Endothelial cell of umbilical vein (primary cell): ENCODE measurements at regions not wholly inside any gene's neighbourhood (a gene's known extent, or its start where the extent isn't known, plus 50 kb on each side); places are given as distances from the start of the nearest gene placed in this dataset.

Experiments
- BruUV-seq: library from RNA; stranded (reverse); fragments of 400-500 nt; replicated peaks from 2 replicates; lab custom pipeline; 2021; lab: Mats Ljungman, UMichigan
- CTCF ChIA-PET: fragments of 300-600, 350-600 bp; sonication (Branson Sonifier 250); formaldehyde crosslinking; loops from one replicate; lab custom pipeline; 2021; ENCODE audit warnings: antibody characterized with exemption, inconsistent platforms; lab: Charles Lee
- POLR2A ChIA-PET: fragments of 300-600, 350-600 bp; sonication (Branson Sonifier 250); formaldehyde crosslinking; loops from one replicate; lab custom pipeline; 2021; ENCODE audit warnings: antibody characterized with exemption, inconsistent platforms; lab: Charles Lee
- DNase-seq: peaks from one replicate; pipeline ENCODE4 v3.0.0-alpha.2; 2011; ENCODE audit warnings: low read depth, low spot score
- FAIRE-seq: peaks from 2 replicates; lab custom pipeline; 2011; peaks lifted over from hg19 to GRCh38; lab: Jason Lieb, UNC
- H2AFZ ChIP-seq: 2 replicates; pipeline ENCODE4 v1.6.0; 2012; ENCODE audit warnings: low read depth, low read length, control low read depth, inconsistent platforms
- H3K27ac ChIP-seq: 2 replicates; pipeline ENCODE4 v1.5.1; 2011; ENCODE audit warnings: low read depth, mild to moderate bottlenecking, control low read depth, low read length, moderate library complexity; ENCODE audit not compliant: insufficient read depth
- H3K27me3 ChIP-seq, 2 experiments: 2 replicates each; pipeline versions ENCODE4 v1.6.0 to v1.6.1; 2011; ENCODE audit warnings: low read length in 2 of 2, mixed read lengths in 1 of 2; ENCODE audit not compliant: control insufficient read depth in 2 of 2, insufficient read depth in 2 of 2
- H3K36me3 ChIP-seq, 2 experiments: 2 replicates in 1 of 2; 3 replicates in 1 of 2; pipeline ENCODE4 v1.5.1; 2011; ENCODE audit warnings: low read length in 2 of 2, mild to moderate bottlenecking in 1 of 2, moderate library complexity in 1 of 2; ENCODE audit not compliant: control insufficient read depth in 2 of 2, insufficient read depth in 2 of 2; ENCODE audit errors: extremely low read depth in 1 of 2
- H3K4me1 ChIP-seq: 3 replicates; pipeline ENCODE4 v1.5.1; 2011; ENCODE audit warnings: mild to moderate bottlenecking, low read length; ENCODE audit not compliant: control insufficient read depth, insufficient read depth; ENCODE audit errors: extremely low read depth
- H3K4me2 ChIP-seq: 2 replicates; pipeline ENCODE4 v1.6.1; 2011; ENCODE audit warnings: low read length, control low read depth, mixed read lengths; ENCODE audit not compliant: insufficient read depth
- H3K4me3 ChIP-seq, 3 experiments: fragments of 200-600 bp in 1 of 3; sonication (generic), shearing (Covaris generic) in 1 of 3; replicated peaks in 1 of 3; 2 replicates each; pipeline ENCODE4 v1.5.1; 2011 to 2016; ENCODE audit warnings: control low read depth in 3 of 3, low read length in 3 of 3, mild to moderate bottlenecking in 2 of 3, inconsistent platforms in 1 of 3, low read depth in 1 of 3, moderate library complexity in 1 of 3; ENCODE audit not compliant: insufficient read depth in 1 of 3
- H3K79me2 ChIP-seq: 2 replicates; pipeline ENCODE4 v1.6.0; 2012; ENCODE audit warnings: low read length, inconsistent platforms; ENCODE audit not compliant: control insufficient read depth, insufficient read depth
- H3K9ac ChIP-seq: replicated peaks from 2 replicates; pipeline ENCODE3; 2011; ENCODE audit warnings: low read length, control low read depth; ENCODE audit not compliant: insufficient read depth; ENCODE audit errors: extremely low read depth
- H3K9me1 ChIP-seq: replicated peaks from 3 replicates; pipeline ENCODE4 v1.6.0; 2011; ENCODE audit warnings: mild to moderate bottlenecking, low read length; ENCODE audit not compliant: control insufficient read depth, insufficient read depth; ENCODE audit errors: extremely low read depth
- H3K9me3 ChIP-seq: replicated peaks from 2 replicates; pipeline ENCODE4 v1.5.1; 2012; ENCODE audit warnings: low read length, inconsistent platforms; ENCODE audit not compliant: control insufficient read depth, insufficient read depth
- H4K20me1 ChIP-seq: replicated peaks from 2 replicates; pipeline ENCODE3; 2011; ENCODE audit warnings: mild to moderate bottlenecking, low read length; ENCODE audit not compliant: control insufficient read depth, insufficient read depth; ENCODE audit errors: extremely low read depth
- EZH2 ChIP-seq: IDR thresholded peaks from 2 replicates; pipeline ENCODE4 v1.6.1; 2012; ENCODE audit warnings: borderline replicate concordance, low read depth, mild to moderate bottlenecking, moderate library complexity, low read length, inconsistent platforms; ENCODE audit not compliant: severe bottlenecking
- FOS ChIP-seq: IDR thresholded peaks from 2 replicates; pipeline ENCODE4 v1.6.1; 2011; ENCODE audit warnings: mild to moderate bottlenecking, low read length, moderate library complexity, borderline replicate concordance; ENCODE audit not compliant: insufficient read depth
- GATA2 ChIP-seq: IDR thresholded peaks from 2 replicates; pipeline ENCODE4 v1.7.0; 2011; ENCODE audit warnings: low read depth, mild to moderate bottlenecking, moderate library complexity, mixed read lengths, low read length; ENCODE audit not compliant: insufficient read length, insufficient read depth
- JUN ChIP-seq: IDR thresholded peaks from 2 replicates; pipeline ENCODE4 v1.6.1; 2011; ENCODE audit warnings: borderline replicate concordance, low read depth; ENCODE audit not compliant: insufficient read length, insufficient read depth
- MYC ChIP-seq: IDR thresholded peaks from one replicate; pipeline ENCODE4 v1.6.1; 2011; ENCODE audit warnings: mild to moderate bottlenecking, low read depth, low read length
- POLR2A ChIP-seq: IDR thresholded peaks from 2 replicates; pipeline ENCODE4 v1.6.1; 2012; ENCODE audit warnings: low read depth, mild to moderate bottlenecking, control low read depth, low read length
- POLR2AphosphoS5 ChIP-seq: IDR thresholded peaks from 2 replicates; pipeline ENCODE4 v1.6.1; 2012; ENCODE audit warnings: low read depth, mild to moderate bottlenecking, control low read depth, low read length, moderate library complexity; ENCODE audit not compliant: insufficient read depth
- dilution Hi-C: fragments of 300-500 bp; cut with MboI; formaldehyde crosslinking; loops from one replicate; pipeline ENCODE4 v1.15.0; 2019; ENCODE audit warnings: low sequenced_read_pairs; ENCODE audit not compliant: extremely low pct_ligation_motif_present
- intact Hi-C: fragments of 100-400 bp; cut with micrococcal nuclease; formaldehyde crosslinking; loops from one replicate; pipeline ENCODE4 v1.10.0; 2022
- TF ChIP-seq, protein P1 (sequence below): IDR thresholded peaks from 2 replicates; pipeline ENCODE4 v1.6.1; 2011; ENCODE audit not compliant: insufficient read depth, insufficient read length
- TF ChIP-seq, protein P2 (sequence below), 2 donors: IDR thresholded peaks; 1 replicate in 1 of 2; 2 replicates in 1 of 2; pipeline ENCODE4 v1.5.1; 2011; ENCODE audit warnings: low read length in 2 of 2, mild to moderate bottlenecking in 2 of 2, moderate library complexity in 2 of 2, control low read depth in 1 of 2, inconsistent platforms in 1 of 2, low read depth in 1 of 2; ENCODE audit not compliant: insufficient read depth in 1 of 2; ENCODE audit errors: extremely low read depth in 1 of 2

DNA sequence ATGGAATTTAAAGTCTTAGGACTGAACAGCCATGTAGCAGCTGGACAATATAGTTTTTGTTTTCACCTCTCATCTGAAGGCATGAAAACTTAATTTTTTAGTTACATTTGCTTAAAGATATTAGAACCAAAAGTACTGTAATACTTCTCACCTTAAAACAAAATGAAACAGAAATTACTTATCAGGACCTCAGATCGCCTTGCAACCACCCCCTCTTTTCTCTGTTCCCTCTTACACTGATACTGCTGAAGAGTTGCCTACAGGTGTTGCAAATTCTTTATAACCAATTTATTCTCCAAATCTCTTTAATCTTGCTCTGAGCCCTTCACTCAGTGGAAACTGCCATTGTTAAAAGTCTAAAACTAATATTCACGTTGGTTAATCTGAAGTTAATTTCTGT lies 145.0 kb downstream of the SPCS3 start:
- TF ChIP-seq EZH2, result no peak
- no peak for TF ChIP-seq POLR2A
- Histone ChIP-seq H3K4me2 (no peak overlapping the region), H3K9me3 (no peaks in the 10 kb centered on the region), H3K27ac (no peak overlapping the region), H3K27me3 (no peaks in the 10 kb centered on the region), H3K79me2 (no peaks in the 10 kb centered on the region), H3K9ac (no peak overlapping the region), H2AFZ (no peak overlapping the region), H3K36me3 (no peaks in the 10 kb centered on the region), H4K20me1 (no peaks in the 10 kb centered on the region), H3K4me3 (no peak overlapping the region), H3K9me1 (no peaks in the 10 kb centered on the region), H3K4me1 (no peaks in the 10 kb centered on the region)
- dilution Hi-C loops, result no loop called here
- ChIA-PET CTCF (no interaction called here), POLR2A (no interaction called here)
- intact Hi-C loops, result no loop called here
- BruUV-seq, result no TSS peak
- no peak for DNase-seq
- FAIRE-seq, result no peak

DNA sequence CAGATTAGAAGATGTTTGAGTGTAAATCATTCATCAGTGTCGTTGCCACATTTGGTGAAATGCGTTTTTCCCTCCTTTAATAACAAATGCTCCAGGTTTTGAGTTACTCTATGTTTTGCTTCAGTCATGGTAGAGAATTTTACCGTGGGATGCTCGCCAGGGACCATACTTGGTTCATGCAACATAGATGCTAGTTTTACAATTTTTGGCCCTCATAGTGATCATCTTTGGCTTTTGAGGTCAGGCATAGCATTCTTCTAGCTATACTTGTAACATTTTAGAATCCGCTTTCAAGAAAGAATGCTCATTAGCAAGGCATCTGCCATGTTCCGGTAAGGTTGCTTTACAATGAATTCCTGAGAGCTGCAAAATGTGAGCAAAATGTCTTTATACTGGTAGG lies 147.2 kb downstream of the SPCS3 start:
- H4K20me1 ChIP-seq, result no peaks in the 10 kb centered on the region
- H3K27ac ChIP-seq, result no peak overlapping the region
- no peak overlapping the region for H3K4me3 ChIP-seq
- H3K4me2 ChIP-seq, result no peak overlapping the region
- intact Hi-C loops, result no loop called here
- ChIA-PET CTCF (no interaction called here), POLR2A (no interaction called here)
- H3K9me3 ChIP-seq, result no peaks in the 10 kb centered on the region
- TF ChIP-seq, protein P1, sequence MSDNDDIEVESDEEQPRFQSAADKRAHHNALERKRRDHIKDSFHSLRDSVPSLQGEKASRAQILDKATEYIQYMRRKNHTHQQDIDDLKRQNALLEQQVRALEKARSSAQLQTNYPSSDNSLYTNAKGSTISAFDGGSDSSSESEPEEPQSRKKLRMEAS, result no peak
- TF ChIP-seq JUN (no peak), POLR2AphosphoS5 (no peak), POLR2A (no peak), EZH2 (no peak), GATA2 (no peak), MYC (no peak), FOS (no peak)
- TF ChIP-seq, protein P2, sequence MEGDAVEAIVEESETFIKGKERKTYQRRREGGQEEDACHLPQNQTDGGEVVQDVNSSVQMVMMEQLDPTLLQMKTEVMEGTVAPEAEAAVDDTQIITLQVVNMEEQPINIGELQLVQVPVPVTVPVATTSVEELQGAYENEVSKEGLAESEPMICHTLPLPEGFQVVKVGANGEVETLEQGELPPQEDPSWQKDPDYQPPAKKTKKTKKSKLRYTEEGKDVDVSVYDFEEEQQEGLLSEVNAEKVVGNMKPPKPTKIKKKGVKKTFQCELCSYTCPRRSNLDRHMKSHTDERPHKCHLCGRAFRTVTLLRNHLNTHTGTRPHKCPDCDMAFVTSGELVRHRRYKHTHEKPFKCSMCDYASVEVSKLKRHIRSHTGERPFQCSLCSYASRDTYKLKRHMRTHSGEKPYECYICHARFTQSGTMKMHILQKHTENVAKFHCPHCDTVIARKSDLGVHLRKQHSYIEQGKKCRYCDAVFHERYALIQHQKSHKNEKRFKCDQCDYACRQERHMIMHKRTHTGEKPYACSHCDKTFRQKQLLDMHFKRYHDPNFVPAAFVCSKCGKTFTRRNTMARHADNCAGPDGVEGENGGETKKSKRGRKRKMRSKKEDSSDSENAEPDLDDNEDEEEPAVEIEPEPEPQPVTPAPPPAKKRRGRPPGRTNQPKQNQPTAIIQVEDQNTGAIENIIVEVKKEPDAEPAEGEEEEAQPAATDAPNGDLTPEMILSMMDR (IDR thresholded peaks at IDR 0.05; ENCODE audit: extremely low read depth in 1 of 2, insufficient read depth in 1 of 2, low read depth in 1 of 2, low read length in 2 of 2), result no peak
- H3K79me2 ChIP-seq, result no peaks in the 10 kb centered on the region
- H3K4me1 ChIP-seq, result no peaks in the 10 kb centered on the region
- BruUV-seq, result no TSS peak
- no peaks in the 10 kb centered on the region for H3K36me3 ChIP-seq
- H3K27me3 ChIP-seq, result no peaks in the 10 kb centered on the region
- H2AFZ ChIP-seq, result no peak overlapping the region
- dilution Hi-C loops, result no loop called here
- H3K9ac ChIP-seq, result no peak overlapping the region
- DNase-seq, result no peak
- no peaks in the 10 kb centered on the region for H3K9me1 ChIP-seq
- no peak for FAIRE-seq
